Right cardiac atrium (tissue), 5 donors: ENCODE measurements at regions not wholly inside any gene's neighbourhood (a gene's known extent, or its start where the extent isn't known, plus 50 kb on each side); places are given as distances from the start of the nearest gene placed in this dataset.
"Not testable (repeated sequence)": the region's sequence is repeated elsewhere in the genome, so short reads cannot be mapped to it uniquely, and the experiment has no call there.

Experiments used
- ATAC-seq, 2 donors: fragments of 200-7000 bp; cut with Tn5 transposase; one replicate each; pipeline versions ENCODE4 v1.8.0 to v1.9.1; 2020; ENCODE audit warnings: moderate library complexity in 2 of 2, mild to moderate bottlenecking in 1 of 2
- DNase-seq, 3 donors: peaks; one replicate each; pipeline ENCODE4 v3.0.0-alpha.2; 2020
- H3K27ac ChIP-seq: one replicate; pipeline ENCODE4 v1.5.1; 2013; ENCODE audit warnings: mild to moderate bottlenecking, low read length, control low read depth, moderate library complexity
- H3K27me3 ChIP-seq: one replicate; pipeline ENCODE4 v1.6.1; 2013; ENCODE audit not compliant: control insufficient read depth, insufficient read depth
- H3K4me1 ChIP-seq: one replicate; pipeline ENCODE4 v1.6.1; 2013; ENCODE audit warnings: low read length; ENCODE audit not compliant: control insufficient read depth, insufficient read depth
- H3K4me3 ChIP-seq: one replicate; pipeline ENCODE4 v1.5.1; 2013; ENCODE audit warnings: low read length, control low read depth
- H3K9me3 ChIP-seq: one replicate; pipeline ENCODE4 v1.6.1; 2013; ENCODE audit warnings: low read length; ENCODE audit not compliant: control insufficient read depth
- WGBS: extraction: QIAGEN DNeasy Blood & Tissue Kit; methylation state at CpG from one replicate; pipeline ENCODE4 v1.1.7; 2013; 5-methylcytosine and 5-hydroxymethylcytosine counted together
- intact Hi-C, 4 donors: fragments of 100-400 bp; cut with DNase I; formaldehyde crosslinking; loops; one replicate each; pipeline versions ENCODE4 v1.11.0 to v1.14.0; 2022 to 2023
- donor health status: healthy with polysubstance abuse.
- donor health status: DM: no; HTN: yes; CAD: no.
- donor health status: DM: no; HTN: no; CAD: no.
- donor health status: DM: no; HTN: yes; CAD: no; lungs with severe emphysema.
- donor health status: DM: yes; HTN: yes; CAD: no.

GRCh38 chr4:115609631-115610030, 496.2 kb upstream of the NDST4 start:
- DNase-seq, result no peak
- no peak overlapping the region for H3K4me3 ChIP-seq
- WGBS, result 72% methylated on average over 2 of the region's 2 CpGs
- H3K27me3 ChIP-seq, result no peaks in the 10 kb centered on the region
- H3K4me1 ChIP-seq, result no peaks in the 10 kb centered on the region
- no peak overlapping the region for H3K27ac ChIP-seq
- H3K9me3 ChIP-seq, result no peaks in the 10 kb centered on the region
- intact Hi-C loops, result no loop called here
- ATAC-seq, result no peak

- no peaks in the 10 kb centered on the region for H3K4me1 ChIP-seq
- no peak overlapping the region for H3K4me3 ChIP-seq
- WGBS, result 76% methylated on average over 3 of the region's 3 CpGs
- no peaks in the 10 kb centered on the region for H3K27me3 ChIP-seq
- no peak overlapping the region for H3K27ac ChIP-seq
- intact Hi-C loops, result no loop called here
- H3K9me3 ChIP-seq, result no peaks in the 10 kb centered on the region
- DNase-seq, result no peak
- no peak for ATAC-seq
Measured at GRCh38 chr4:115607311-115607710, 493.9 kb upstream of the NDST4 start.

GRCh38 chr4:115596265-115597001, 483.0 kb upstream of the NDST4 start:
- intact Hi-C loops, result no loop called here
- Histone ChIP-seq H3K4me3 (no peak overlapping the region), H3K27me3 (no peaks in the 10 kb centered on the region), H3K9me3 (no peaks in the 10 kb centered on the region), H3K4me1 (no peaks in the 10 kb centered on the region), H3K27ac (no peak overlapping the region)
- no peak for DNase-seq
- 50% methylated on average over 3 of the region's 3 CpGs for WGBS
- no peak for ATAC-seq

GRCh38 chr4:115580901-115581300, 467.5 kb upstream of the NDST4 start:
- H3K9me3 ChIP-seq, result no peaks in the 10 kb centered on the region
- no peak overlapping the region for H3K4me3 ChIP-seq
- intact Hi-C loops, result no loop called here
- no peak overlapping the region for H3K27ac ChIP-seq
- no peaks in the 10 kb centered on the region for H3K27me3 ChIP-seq
- ATAC-seq, result no peak
- H3K4me1 ChIP-seq, result no peaks in the 10 kb centered on the region
- no peak for DNase-seq

GRCh38 chr4:115575851-115576250, 462.4 kb upstream of the NDST4 start:
- Histone ChIP-seq H3K27ac (no peak overlapping the region), H3K9me3 (no peaks in the 10 kb centered on the region), H3K4me1 (no peaks in the 10 kb centered on the region), H3K27me3 (no peaks in the 10 kb centered on the region), H3K4me3 (no peak overlapping the region)
- intact Hi-C loops, result no loop called here
- WGBS, result 48% methylated on average over 1 of the region's 1 CpG
- no peak for ATAC-seq
- no peak for DNase-seq

- Histone ChIP-seq H3K27me3 (no peaks in the 10 kb centered on the region), H3K27ac (no peak overlapping the region), H3K9me3 (no peaks in the 10 kb centered on the region), H3K4me3 (no peak overlapping the region), H3K4me1 (no peaks in the 10 kb centered on the region)
- intact Hi-C loops, result no loop called here
- no peak for DNase-seq
- ATAC-seq, result no peak
- WGBS, result 17% methylated on average over 2 of the region's 2 CpGs
Measured at GRCh38 chr4:115562506-115562905, 449.1 kb upstream of the NDST4 start.

- no peaks in the 10 kb centered on the region for H3K4me1 ChIP-seq
- H3K9me3 ChIP-seq, result no peaks in the 10 kb centered on the region
- no peaks in the 10 kb centered on the region for H3K27me3 ChIP-seq
- 84% methylated on average over 2 of the region's 2 CpGs for WGBS
- H3K27ac ChIP-seq, result no peak overlapping the region
- no peak overlapping the region for H3K4me3 ChIP-seq
- intact Hi-C loops, result no loop called here
- ATAC-seq, result no peak
- no peak for DNase-seq
Measured at GRCh38 chr4:115548123-115548522, 434.7 kb upstream of the NDST4 start.

- DNase-seq (no peak), ATAC-seq (no peak)
- Histone ChIP-seq H3K27ac (no peak overlapping the region), H3K9me3 (no peaks in the 10 kb centered on the region), H3K27me3 (no peaks in the 10 kb centered on the region), H3K4me1 (no peaks in the 10 kb centered on the region), H3K4me3 (no peak overlapping the region)
- 54% methylated on average over 2 of the region's 2 CpGs for WGBS
- intact Hi-C loops, result no loop called here
Measured at GRCh38 chr4:115537387-115537786, 424.0 kb upstream of the NDST4 start.

GRCh38 chr4:115529126-115529525, 415.7 kb upstream of the NDST4 start:
- no peak for ATAC-seq
- no peaks in the 10 kb centered on the region for H3K27me3 ChIP-seq
- 48% methylated on average over 1 of the region's 1 CpG for WGBS
- H3K9me3 ChIP-seq, result no peaks in the 10 kb centered on the region
- H3K4me3 ChIP-seq, result no peak overlapping the region
- H3K4me1 ChIP-seq, result no peaks in the 10 kb centered on the region
- H3K27ac ChIP-seq, result no peak overlapping the region
- no peak for DNase-seq
- intact Hi-C loops, result no loop called here

- WGBS, result 75% methylated on average over 3 of the region's 3 CpGs
Measured at GRCh38 chr4:115519476-115519875, 406.1 kb upstream of the NDST4 start.

GRCh38 chr4:115515772-115516171, 402.4 kb upstream of the NDST4 start:
- no peak for ATAC-seq
- DNase-seq, result no peak
- intact Hi-C loops, result no loop called here
- H3K27ac ChIP-seq, result no peak overlapping the region
- H3K27me3 ChIP-seq, result no peaks in the 10 kb centered on the region
- no peak overlapping the region for H3K4me3 ChIP-seq
- H3K9me3 ChIP-seq, result no peaks in the 10 kb centered on the region
- no peaks in the 10 kb centered on the region for H3K4me1 ChIP-seq
- WGBS, result 46% methylated on average over 2 of the region's 2 CpGs

More at GRCh38 chr4:115519476-115519875, 406.1 kb upstream of the NDST4 start:
- ATAC-seq, H3K4me1 ChIP-seq, H3K9me3 ChIP-seq, DNase-seq, H3K27me3 ChIP-seq, H3K27ac ChIP-seq, H3K4me3 ChIP-seq, intact Hi-C loops: not testable (repeated sequence)

- H3K4me1 ChIP-seq, result no peaks in the 10 kb centered on the region
- H3K27me3 ChIP-seq, result no peaks in the 10 kb centered on the region
- intact Hi-C loops, result no loop called here
- H3K27ac ChIP-seq, result no peak overlapping the region
- no peak for DNase-seq
- 84% methylated on average over 2 of the region's 2 CpGs for WGBS
- ATAC-seq, result no peak
- no peaks in the 10 kb centered on the region for H3K9me3 ChIP-seq
- no peak overlapping the region for H3K4me3 ChIP-seq
Measured at GRCh38 chr4:115515366-115515765, 401.9 kb upstream of the NDST4 start.
